A673 (cell line): ENCODE measurements at regions not wholly inside any gene's neighbourhood (a gene's known extent, or its start where the extent isn't known, plus 50 kb on each side); places are given as distances from the start of the nearest gene placed in this dataset.

Source experiments
- BruUV-seq: library from RNA; stranded (reverse); fragments of 400-500 nt; replicated peaks from 2 replicates; lab custom pipeline; 2021; lab: Mats Ljungman, UMichigan
- CTCF ChIA-PET: fragments of 300-600 bp; sonication (Branson Sonifier 250); formaldehyde crosslinking; loops from one replicate; lab custom pipeline; 2022; ENCODE audit warnings: antibody characterized with exemption; lab: Charles Lee
- POLR2A ChIA-PET: fragments of 300-600 bp; sonication (Branson Sonifier 250); formaldehyde crosslinking; loops from one replicate; lab custom pipeline; 2022; ENCODE audit warnings: antibody characterized with exemption; ENCODE audit not compliant: low non-redundant PET; lab: Charles Lee
- DNase-seq: peaks from one replicate; pipeline ENCODE4 v3.0.0-alpha.2; 2015; ENCODE audit warnings: low spot score
- H3K27ac ChIP-seq: fragments of 200-600 bp; sonication (generic); 2 replicates; pipeline ENCODE4 v1.5.1; 2016; ENCODE audit warnings: mixed run types, low read depth, mild to moderate bottlenecking, mixed read lengths, antibody characterized with exemption, low read length; ENCODE audit not compliant: poor library complexity, severe bottlenecking
- H3K27me3 ChIP-seq: fragments of 200-600 bp; sonication (generic); replicated peaks from 2 replicates; pipeline ENCODE4 v1.6.1; 2017; ENCODE audit warnings: mixed run types, low read depth, mild to moderate bottlenecking, mixed read lengths, antibody characterized with exemption, low read length; ENCODE audit not compliant: insufficient read depth, poor library complexity
- H3K36me3 ChIP-seq: fragments of 200-600 bp; sonication (generic); 2 replicates; pipeline ENCODE4 v1.6.1; 2016; ENCODE audit warnings: mixed run types, mild to moderate bottlenecking, mixed read lengths, antibody characterized with exemption, low read length; ENCODE audit not compliant: insufficient read depth, poor library complexity, severe bottlenecking
- H3K4me1 ChIP-seq: fragments of 200-600 bp; sonication (generic); 2 replicates; pipeline ENCODE4 v1.6.1; 2017; ENCODE audit warnings: mixed run types, mild to moderate bottlenecking, mixed read lengths, antibody characterized with exemption, low read length; ENCODE audit not compliant: insufficient read depth, poor library complexity, severe bottlenecking
- H3K4me3 ChIP-seq: fragments of 200-600 bp; sonication (generic); 2 replicates; pipeline ENCODE4 v1.5.1; 2016; ENCODE audit warnings: low read depth, mixed run types, mild to moderate bottlenecking, mixed read lengths, low read length; ENCODE audit not compliant: poor library complexity, severe bottlenecking
- H3K9me3 ChIP-seq: fragments of 200-600 bp; sonication (generic); 2 replicates; pipeline ENCODE4 v1.6.1; 2016; ENCODE audit warnings: mixed run types, low read depth, mild to moderate bottlenecking, mixed read lengths, antibody characterized with exemption, low read length; ENCODE audit not compliant: poor library complexity, severe bottlenecking
- EZH2 ChIP-seq: fragments of 200-600 bp; sonication (generic); IDR thresholded peaks from 2 replicates; pipeline ENCODE4 v1.6.1; 2017; ENCODE audit warnings: borderline replicate concordance, low read depth, mild to moderate bottlenecking, mixed read lengths, antibody characterized with exemption, low read length; ENCODE audit not compliant: poor library complexity, severe bottlenecking
- intact Hi-C: fragments of 100-400 bp; cut with micrococcal nuclease; formaldehyde crosslinking; loops from one replicate; pipeline ENCODE4 v1.10.0; 2022; ENCODE audit not compliant: unreplicated experiment
- TF ChIP-seq, protein P1 (sequence below): fragments of 300-800, 200-600 bp; sonication (generic); conservative IDR thresholded peaks from 2 replicates; pipeline ENCODE4 v1.5.1; 2017; ENCODE audit warnings: low read depth, mild to moderate bottlenecking, antibody characterized with exemption, low read length, moderate library complexity, mixed read lengths

DNA sequence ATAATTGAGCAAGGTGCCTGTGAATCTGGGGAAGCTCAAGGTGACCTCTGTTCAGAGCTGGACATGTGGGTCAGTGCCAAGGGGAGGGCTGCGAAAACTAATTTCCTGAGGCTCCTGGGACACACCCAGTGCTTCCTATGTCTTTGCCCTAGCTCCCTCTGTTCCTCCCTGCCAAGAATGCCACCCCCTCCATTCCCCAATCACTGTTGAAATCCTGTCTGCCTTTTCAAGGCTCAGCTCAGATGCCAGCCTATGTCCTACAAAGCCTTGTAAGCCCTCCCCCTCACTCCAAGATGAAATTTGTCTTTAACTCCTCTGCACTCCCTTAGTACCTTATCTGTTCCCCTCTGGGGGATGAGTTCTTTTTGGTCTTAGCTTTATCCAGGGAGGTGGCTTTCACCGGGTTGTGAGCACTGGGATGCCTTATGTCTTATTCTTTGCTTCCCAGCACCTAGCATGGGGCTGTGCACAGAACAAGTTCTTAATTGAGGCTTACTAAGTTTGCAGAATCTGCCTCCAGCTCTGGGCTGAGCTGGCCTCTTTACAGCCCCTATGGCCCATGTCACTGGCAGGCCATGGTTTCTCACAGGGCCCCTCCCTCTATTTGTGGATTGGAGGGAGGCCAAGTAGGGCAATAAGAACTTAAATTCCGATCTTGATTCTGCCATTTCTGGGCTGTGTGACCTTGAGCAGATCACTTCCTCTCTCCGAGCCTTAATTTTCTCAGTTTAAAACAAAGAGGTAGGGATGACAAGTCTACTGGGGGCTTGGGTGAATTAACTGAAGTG, 51.5 kb upstream of the EPB41L1 start:
- Histone ChIP-seq H3K27me3 (no peaks in the 10 kb centered on the region), H3K4me1 (no peaks in the 10 kb centered on the region), H3K27ac (no peak overlapping the region), H3K9me3 (no peaks in the 10 kb centered on the region), H3K4me3 (no peak overlapping the region), H3K36me3 (no peaks in the 10 kb centered on the region)
- CTCF ChIA-PET = no interaction called here
- intact Hi-C loops = no loop called here
- no TSS peak for BruUV-seq
- TF ChIP-seq, protein P1, sequence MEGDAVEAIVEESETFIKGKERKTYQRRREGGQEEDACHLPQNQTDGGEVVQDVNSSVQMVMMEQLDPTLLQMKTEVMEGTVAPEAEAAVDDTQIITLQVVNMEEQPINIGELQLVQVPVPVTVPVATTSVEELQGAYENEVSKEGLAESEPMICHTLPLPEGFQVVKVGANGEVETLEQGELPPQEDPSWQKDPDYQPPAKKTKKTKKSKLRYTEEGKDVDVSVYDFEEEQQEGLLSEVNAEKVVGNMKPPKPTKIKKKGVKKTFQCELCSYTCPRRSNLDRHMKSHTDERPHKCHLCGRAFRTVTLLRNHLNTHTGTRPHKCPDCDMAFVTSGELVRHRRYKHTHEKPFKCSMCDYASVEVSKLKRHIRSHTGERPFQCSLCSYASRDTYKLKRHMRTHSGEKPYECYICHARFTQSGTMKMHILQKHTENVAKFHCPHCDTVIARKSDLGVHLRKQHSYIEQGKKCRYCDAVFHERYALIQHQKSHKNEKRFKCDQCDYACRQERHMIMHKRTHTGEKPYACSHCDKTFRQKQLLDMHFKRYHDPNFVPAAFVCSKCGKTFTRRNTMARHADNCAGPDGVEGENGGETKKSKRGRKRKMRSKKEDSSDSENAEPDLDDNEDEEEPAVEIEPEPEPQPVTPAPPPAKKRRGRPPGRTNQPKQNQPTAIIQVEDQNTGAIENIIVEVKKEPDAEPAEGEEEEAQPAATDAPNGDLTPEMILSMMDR = no peak
- no peak for TF ChIP-seq EZH2
- DNase-seq = no peak
- POLR2A ChIA-PET = interaction anchor here (0.7 kb wide), 1 partner anchor 245 kb away, joined by 5 read pairs; no protein-coding TSS in a partner anchor

- no peak overlapping the region for H3K4me3 ChIP-seq
- CTCF ChIA-PET = no interaction called here
Observed at GRCh38 chr20:36104244-36104643, 50.3 kb upstream of the EPB41L1 start.

More at GRCh38 chr20:36104244-36104643, 50.3 kb upstream of the EPB41L1 start:
- Histone ChIP-seq H3K4me1 (no peaks in the 10 kb centered on the region), H3K9me3 (no peaks in the 10 kb centered on the region), H3K27ac (no peak overlapping the region), H3K27me3 (no peaks in the 10 kb centered on the region), H3K36me3 (no peaks in the 10 kb centered on the region)
- POLR2A ChIA-PET = no interaction called here
- DNase-seq = no peak
- BruUV-seq = no TSS peak
- TF ChIP-seq, protein P1 = no peak
- TF ChIP-seq EZH2 = no peak
- intact Hi-C loops = no loop called here
